Natural killer cell treated with Interleukin-12 subunit alpha and Interleukin-12 subunit beta and Interleukin-15 and Interleukin-18, amount 100 ng/mL, for 72 hours (primary cell): ENCODE measurements at regions not wholly inside any gene's neighbourhood (a gene's known extent, or its start where the extent isn't known, plus 50 kb on each side); places are given as distances from the start of the nearest gene placed in this dataset.

ENCODE experiments used
- ATAC-seq, 2 donors: fragments of 150-1000 bp; cut with Tn5 transposase in 1 of 2; sonication (Bioruptor Pico), chemical (Tn5 transposase) in 1 of 2; 2 replicates each; pipeline ENCODE4 v1.10.0; 2021
- DNase-seq: peaks from one replicate; pipeline ENCODE4 v3.0.0; 2022; ENCODE audit warnings: low spot score
- H3K27ac Mint-ChIP-seq, 2 donors: 1 replicate in 1 of 2; 2 replicates in 1 of 2; pipeline ENCODE4 v1.8.0; 2022; ENCODE audit warnings: mixed read lengths in 2 of 2, mild to moderate bottlenecking in 1 of 2, moderate library complexity in 1 of 2
- H3K27me3 Mint-ChIP-seq, 2 donors: 1 replicate in 1 of 2; 2 replicates in 1 of 2; pipeline ENCODE4 v1.8.0; 2022; ENCODE audit warnings: mixed read lengths in 2 of 2
- H3K36me3 Mint-ChIP-seq: one replicate; pipeline ENCODE4 v1.8.0; 2022; ENCODE audit warnings: mixed read lengths
- H3K4me1 Mint-ChIP-seq, 2 donors: 1 replicate in 1 of 2; 2 replicates in 1 of 2; pipeline ENCODE4 v1.8.0; 2022; ENCODE audit warnings: low read depth in 2 of 2, mixed read lengths in 2 of 2, mild to moderate bottlenecking in 1 of 2
- H3K4me3 Mint-ChIP-seq: one replicate; pipeline ENCODE4 v1.8.0; 2022; ENCODE audit warnings: mixed read lengths
- H3K9me3 Mint-ChIP-seq: 2 replicates; pipeline ENCODE4 v1.8.0; 2022; ENCODE audit warnings: mixed read lengths

GRCh38 chr12:130068741-130069140 is 93.5 kb upstream of the FZD10 start:
- H3K4me1 Mint-ChIP-seq = no peaks in the 10 kb centered on the region

GRCh38 chr12:130070126-130070611 is 92.1 kb upstream of the FZD10 start:
- ATAC-seq (no peak), DNase-seq (no peak)
- no peaks in the 10 kb centered on the region for H3K4me1 Mint-ChIP-seq
- no peaks in the 10 kb centered on the region for H3K9me3 Mint-ChIP-seq
- peaks cover 0 to 2% of the 10 kb centered on the region in 2 donors for H3K27me3 Mint-ChIP-seq
- H3K4me3 Mint-ChIP-seq = no peak overlapping the region
- H3K27ac Mint-ChIP-seq = no peak overlapping the region
- no peaks in the 10 kb centered on the region for H3K36me3 Mint-ChIP-seq

More at GRCh38 chr12:130068741-130069140, 93.5 kb upstream of the FZD10 start:
- Mint-ChIP-seq H3K9me3 (no peaks in the 10 kb centered on the region), H3K27ac (no peak overlapping the region), H3K36me3 (no peaks in the 10 kb centered on the region), H3K27me3 (no peaks in the 10 kb centered on the region), H3K4me3 (no peak overlapping the region)
- no peak for DNase-seq
- no peak for ATAC-seq

- H3K9me3 Mint-ChIP-seq = peaks cover 2% of the 10 kb centered on the region
- no peaks in the 10 kb centered on the region for H3K36me3 Mint-ChIP-seq
- ATAC-seq (no peak), DNase-seq (no peak)
- peaks cover 11 to 18% of the 10 kb centered on the region in 2 donors for H3K27me3 Mint-ChIP-seq
- no peak overlapping the region for H3K4me3 Mint-ChIP-seq
- H3K27ac Mint-ChIP-seq = no peak overlapping the region
- H3K4me1 Mint-ChIP-seq = peaks cover 0 to 6% of the 10 kb centered on the region in 2 donors
Measured at GRCh38 chr12:130073721-130074120, 88.5 kb upstream of the FZD10 start.

- Mint-ChIP-seq H3K27me3 (peaks cover 13 to 18% of the 10 kb centered on the region in 2 donors), H3K36me3 (no peaks in the 10 kb centered on the region), H3K9me3 (peaks cover 2% of the 10 kb centered on the region), H3K4me3 (no peak overlapping the region), H3K27ac (no peak overlapping the region), H3K4me1 (peaks cover 0 to 6% of the 10 kb centered on the region in 2 donors)
- DNase-seq (no peak), ATAC-seq (no peak)
Measured at GRCh38 chr12:130074661-130075406, 87.4 kb upstream of the FZD10 start.

- H3K9me3 Mint-ChIP-seq = peaks cover 2% of the 10 kb centered on the region
- ATAC-seq (no peak), DNase-seq (no peak)
- H3K36me3 Mint-ChIP-seq = no peaks in the 10 kb centered on the region
- H3K27ac Mint-ChIP-seq = no peak overlapping the region
- no peak overlapping the region for H3K4me3 Mint-ChIP-seq
- peaks cover 0 to 6% of the 10 kb centered on the region in 2 donors for H3K4me1 Mint-ChIP-seq
- H3K27me3 Mint-ChIP-seq = peaks cover 13 to 18% of the 10 kb centered on the region in 2 donors
Measured at GRCh38 chr12:130075497-130076076, 86.7 kb upstream of the FZD10 start.

- H3K4me1 Mint-ChIP-seq = peaks cover 0 to 6% of the 10 kb centered on the region in 2 donors
- H3K27me3 Mint-ChIP-seq = peaks cover 13 to 18% of the 10 kb centered on the region in 2 donors
- no peaks in the 10 kb centered on the region for H3K36me3 Mint-ChIP-seq
- ATAC-seq (no peak), DNase-seq (no peak)
- H3K27ac Mint-ChIP-seq = no peak overlapping the region
- H3K9me3 Mint-ChIP-seq = peaks cover 2% of the 10 kb centered on the region
- H3K4me3 Mint-ChIP-seq = no peak overlapping the region
Measured at GRCh38 chr12:130076126-130076525, 86.1 kb upstream of the FZD10 start.

GRCh38 chr12:130076752-130077151 is 85.5 kb upstream of the FZD10 start:
- Mint-ChIP-seq H3K9me3 (peaks cover 2% of the 10 kb centered on the region), H3K27ac (no peak overlapping the region), H3K27me3 (peaks cover 13 to 18% of the 10 kb centered on the region in 2 donors), H3K36me3 (no peaks in the 10 kb centered on the region), H3K4me1 (peaks cover 0 to 6% of the 10 kb centered on the region in 2 donors), H3K4me3 (no peak overlapping the region)
- no peak for ATAC-seq
- no peak for DNase-seq

- DNase-seq (no peak), ATAC-seq (no peak)
- Mint-ChIP-seq H3K36me3 (no peaks in the 10 kb centered on the region), H3K9me3 (peaks cover 2% of the 10 kb centered on the region), H3K4me1 (peaks cover 0 to 6% of the 10 kb centered on the region in 2 donors), H3K4me3 (no peak overlapping the region), H3K27ac (no peak overlapping the region), H3K27me3 (peaks cover 19 to 24% of the 10 kb centered on the region in 2 donors)
Measured at GRCh38 chr12:130078852-130079251, 83.4 kb upstream of the FZD10 start.

- Mint-ChIP-seq H3K4me1 (peaks cover 0 to 6% of the 10 kb centered on the region in 2 donors), H3K27ac (no peak overlapping the region), H3K36me3 (no peaks in the 10 kb centered on the region), H3K27me3 (peaks cover 19 to 24% of the 10 kb centered on the region in 2 donors), H3K9me3 (peaks cover 2% of the 10 kb centered on the region), H3K4me3 (no peak overlapping the region)
- DNase-seq (no peak), ATAC-seq (no peak)
Measured at GRCh38 chr12:130079279-130079678, 83.0 kb upstream of the FZD10 start.

GRCh38 chr12:130080205-130080604 is 82.1 kb upstream of the FZD10 start:
- peaks cover 2% of the 10 kb centered on the region for H3K9me3 Mint-ChIP-seq
- DNase-seq = no peak
- peaks cover 19 to 22% of the 10 kb centered on the region in 2 donors for H3K27me3 Mint-ChIP-seq
- no peak overlapping the region for H3K27ac Mint-ChIP-seq
- ATAC-seq = no peak
- H3K4me3 Mint-ChIP-seq = no peak overlapping the region
- H3K36me3 Mint-ChIP-seq = no peaks in the 10 kb centered on the region
- H3K4me1 Mint-ChIP-seq = peaks cover 0 to 6% of the 10 kb centered on the region in 2 donors

GRCh38 chr12:130081117-130081805 is 81.0 kb upstream of the FZD10 start:
- no peaks in the 10 kb centered on the region for H3K36me3 Mint-ChIP-seq
- no peak overlapping the region for H3K4me3 Mint-ChIP-seq
- peaks cover 0 to 6% of the 10 kb centered on the region in 2 donors for H3K4me1 Mint-ChIP-seq
- H3K27ac Mint-ChIP-seq = no peak overlapping the region
- ATAC-seq (no peak), DNase-seq (no peak)
- peaks cover 2% of the 10 kb centered on the region for H3K9me3 Mint-ChIP-seq
- H3K27me3 Mint-ChIP-seq = peaks cover 12 to 16% of the 10 kb centered on the region in 2 donors

GRCh38 chr12:130083002-130083401 is 79.3 kb upstream of the FZD10 start:
- H3K4me3 Mint-ChIP-seq = no peak overlapping the region
- no peak overlapping the region for H3K27ac Mint-ChIP-seq
- H3K4me1 Mint-ChIP-seq = no peaks in the 10 kb centered on the region
- no peak for ATAC-seq
- no peaks in the 10 kb centered on the region for H3K9me3 Mint-ChIP-seq
- peaks cover 12 to 15% of the 10 kb centered on the region in 2 donors for H3K27me3 Mint-ChIP-seq
- no peaks in the 10 kb centered on the region for H3K36me3 Mint-ChIP-seq
- DNase-seq = no peak

GRCh38 chr12:130083734-130084133 is 78.5 kb upstream of the FZD10 start:
- H3K27me3 Mint-ChIP-seq = peaks cover 12 to 15% of the 10 kb centered on the region in 2 donors
- DNase-seq (no peak), ATAC-seq (no peak)
- no peaks in the 10 kb centered on the region for H3K4me1 Mint-ChIP-seq
- H3K9me3 Mint-ChIP-seq = no peaks in the 10 kb centered on the region
- H3K4me3 Mint-ChIP-seq = no peak overlapping the region
- H3K36me3 Mint-ChIP-seq = no peaks in the 10 kb centered on the region
- no peak overlapping the region for H3K27ac Mint-ChIP-seq

- H3K4me1 Mint-ChIP-seq = no peaks in the 10 kb centered on the region
- H3K27me3 Mint-ChIP-seq = peaks cover 12 to 13% of the 10 kb centered on the region in 2 donors
- no peak overlapping the region for H3K27ac Mint-ChIP-seq
- H3K36me3 Mint-ChIP-seq = no peaks in the 10 kb centered on the region
- no peak overlapping the region for H3K4me3 Mint-ChIP-seq
- ATAC-seq (no peak), DNase-seq (no peak)
- H3K9me3 Mint-ChIP-seq = no peaks in the 10 kb centered on the region
Measured at GRCh38 chr12:130084359-130084758, 77.9 kb upstream of the FZD10 start.
